ENCODE measurements at regions not wholly inside any gene's neighbourhood (a gene's known extent, or its start where the extent isn't known, plus 50 kb on each side); places are given as distances from the start of the nearest gene placed in this dataset.

DNA sequence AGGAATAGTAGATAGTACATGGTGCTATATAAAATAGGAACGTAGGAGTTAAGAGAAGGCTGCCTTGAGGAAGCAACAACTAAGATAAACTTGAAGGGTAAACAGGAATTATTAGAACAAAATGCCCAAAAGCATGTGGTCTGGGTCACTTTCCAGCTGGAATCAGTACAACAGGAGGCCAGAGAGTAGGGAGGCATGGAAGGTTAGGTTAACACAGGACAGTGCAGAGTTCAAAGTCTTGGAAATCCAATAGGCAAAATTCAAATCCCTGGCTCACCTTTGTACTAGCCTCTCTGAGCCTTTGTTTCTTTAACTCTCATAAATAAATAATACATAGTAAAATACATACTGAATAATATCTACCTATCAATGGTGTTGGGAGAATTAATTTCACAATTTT is 69.0 kb upstream of the NEK7 start:
- WGBS (ENCODE audit: insufficient coverage, low coverage, missing lambda C conversion rate) = 0% methylated on average over 1 of the region's 1 CpG
- in situ Hi-C loops (cut with MboI) = no loop called here
- no peaks in the 10 kb centered on the region for H3K9me3 ChIP-seq (replicated peaks; ENCODE audit: control insufficient read depth, insufficient read depth, low read depth, low read length)

More for the DNA sequence above, 69.0 kb upstream of the NEK7 start:
- FAIRE-seq (no peak), DNase-seq (ENCODE audit: extremely low read depth in 1 of 4, low spot score in 3 of 4) (no peak), ATAC-seq (no peak)
- ChIA-PET POLR2A (no interaction called here), CTCF (ENCODE audit: low intra/inter-chr PET ratio) (interaction anchor here (0.6 to 1.2 kb wide), 2 partner anchors 52 to 271 kb away, joined by 3 to 4 read pairs; no protein-coding TSS in a partner anchor)
- no TSS peak for BruUV-seq (replicated peaks)
- no peak overlapping the region for H3K4me3 ChIP-seq
- H3K9me1 ChIP-seq (ENCODE audit: control insufficient read depth, insufficient read depth, low read length) = no peaks in the 10 kb centered on the region
- no peaks in the 10 kb centered on the region for H3K79me2 ChIP-seq (ENCODE audit: control insufficient read depth, insufficient read depth, low read length)
- no peak overlapping the region for H3K27ac ChIP-seq (ENCODE audit: extremely low read depth, low read depth, low read length)
- H2AFZ ChIP-seq (ENCODE audit: low read depth, low read length) = no peak overlapping the region
- TF ChIP-seq TAF7 (tag; IDR thresholded peaks at IDR 0.05) (no peak), EWSR1 (IDR thresholded peaks at IDR 0.05; ENCODE audit: borderline replicate concordance, low read depth, partially characterized antibody) (no peak), CC2D1A (IDR thresholded peaks at IDR 0.05) (no peak), KHSRP (IDR thresholded peaks at IDR 0.05) (no peak), HDAC6 (IDR thresholded peaks at IDR 0.05; ENCODE audit: low read depth, low read length) (no peak), HNRNPL (IDR thresholded peaks at IDR 0.05; ENCODE audit: low read depth, low read length) (no peak), SMARCA4 (IDR thresholded peaks at IDR 0.05) (no peak), RBM25 (IDR thresholded peaks at IDR 0.05; ENCODE audit: low read depth, low read length, severe bottlenecking) (no peak), MCM7 (IDR thresholded peaks at IDR 0.05) (no peak), RFX1 (IDR thresholded peaks at IDR 0.05) (no peak), SRSF1 (IDR thresholded peaks at IDR 0.05; ENCODE audit: low read depth, low read length) (no peak), FOXK1 (CRISPR knock-in tag; IDR thresholded peaks at IDR 0.05; ENCODE audit: borderline replicate concordance) (no peak), ZNF384 (IDR thresholded peaks at IDR 0.05; ENCODE audit: low read depth, low read length) (no peak), SLC30A9 (CRISPR knock-in tag; IDR thresholded peaks at IDR 0.05) (no peak), SMAD1 (IDR thresholded peaks at IDR 0.05; ENCODE audit: low read depth, low read length, partially characterized antibody) (no peak), ZNF143 (CRISPR knock-in tag; IDR thresholded peaks at IDR 0.05) (no peak), ZNF232 (CRISPR knock-in tag; IDR thresholded peaks at IDR 0.05) (no peak), NFYB (IDR thresholded peaks at IDR 0.05; ENCODE audit: extremely low read depth, insufficient read length) (no peak)
- no peaks in the 10 kb centered on the region for H3K36me3 ChIP-seq (ENCODE audit: control insufficient read depth, insufficient read depth, low read length)
- H4K20me1 ChIP-seq (replicated peaks; ENCODE audit: control insufficient read depth, insufficient read depth, low read length) = no peaks in the 10 kb centered on the region
- no peak overlapping the region for H3K9ac ChIP-seq (ENCODE audit: insufficient read depth in 1 of 2, low read depth in 2 of 2, low read length in 2 of 2)
- H3K4me1 ChIP-seq (replicated peaks in 1 of 2; ENCODE audit: control insufficient read depth in 2 of 2, insufficient read depth in 2 of 2, low read length in 2 of 2) = peaks cover 0 to 6% of the 10 kb centered on the region in 2 experiments; a peak in 2 of 5 replicates
- intact Hi-C loops (cut with micrococcal nuclease) = loop anchor here (1.0 to 5.0 kb wide), 4 partner anchors 68 to 379 kb away; partner anchors contain the start of gene NEK7
- no peaks in the 10 kb centered on the region for H3K27me3 ChIP-seq (ENCODE audit: control insufficient read depth in 2 of 2, insufficient read depth in 2 of 2, low read length in 2 of 2)
- H3K4me2 ChIP-seq (ENCODE audit: insufficient read depth, low read length) = no peak overlapping the region

Measured in K562 (cell line).